A673 (cell line): ENCODE measurements at regions not wholly inside any gene's neighbourhood (a gene's known extent, or its start where the extent isn't known, plus 50 kb on each side); places are given as distances from the start of the nearest gene placed in this dataset.

Experiments
- CTCF ChIP-seq: fragments of 300-800, 200-600 bp; sonication (generic); conservative IDR thresholded peaks from 2 replicates; pipeline ENCODE4 v1.5.1; 2017; ENCODE audit warnings: low read depth, mild to moderate bottlenecking, antibody characterized with exemption, low read length, moderate library complexity, mixed read lengths
- EZH2 ChIP-seq: fragments of 200-600 bp; sonication (generic); IDR thresholded peaks from 2 replicates; pipeline ENCODE4 v1.6.1; 2017; ENCODE audit warnings: borderline replicate concordance, low read depth, mild to moderate bottlenecking, mixed read lengths, antibody characterized with exemption, low read length; ENCODE audit not compliant: poor library complexity, severe bottlenecking

- no peak for TF ChIP-seq CTCF
- no peak for TF ChIP-seq EZH2
Observed at GRCh38 chr14:98792171-98792570, 479.8 kb downstream of the BCL11B start.
